NCI-H2196 treated with DMSO at 0.1 percent for 48 hours (cell line): ENCODE measurements at regions not wholly inside any gene's neighbourhood (a gene's known extent, or its start where the extent isn't known, plus 50 kb on each side); places are given as distances from the start of the nearest gene placed in this dataset.
"Not testable (repeated sequence)": the region's sequence is repeated elsewhere in the genome, so short reads cannot be mapped to it uniquely, and the experiment has no call there.

Experiments used
- DNase-seq: peaks from one replicate; lab custom pipeline; 2025; ENCODE audit not compliant: unreplicated experiment; lab: John Stamatoyannopoulos, UW

GRCh38 chr6:105733556-105734162, 330.8 kb upstream of the PREP start:
- peak; percentile 3 for DNase-seq

GRCh38 chr6:105728995-105729394, 326.1 kb upstream of the PREP start:
- no peak for DNase-seq

- no peak for DNase-seq
These were observed 324.2 kb upstream of the PREP start for GRCh38 chr6:105726902-105727655.

- no peak for DNase-seq
These were observed 312.0 kb upstream of the PREP start for GRCh38 chr6:105714846-105715245.

GRCh38 chr6:105713474-105714118, 310.7 kb upstream of the PREP start:
- DNase-seq: no peak

GRCh38 chr6:105711216-105711615, 308.3 kb upstream of the PREP start:
- no peak for DNase-seq

GRCh38 chr6:105705608-105706007, 302.7 kb upstream of the PREP start:
- DNase-seq: no peak

- DNase-seq: no peak
These were observed 292.6 kb upstream of the PREP start for GRCh38 chr6:105695461-105695860.

- no peak for DNase-seq
These were observed 289.8 kb upstream of the PREP start for GRCh38 chr6:105692613-105693215.

GRCh38 chr6:105691971-105692370, 289.1 kb upstream of the PREP start:
- no peak for DNase-seq

- DNase-seq: no peak
These were observed 288.2 kb upstream of the PREP start for GRCh38 chr6:105691081-105691480.

GRCh38 chr6:105688573-105688972, 285.7 kb upstream of the PREP start:
- no peak for DNase-seq

GRCh38 chr6:105686793-105687192, 283.9 kb upstream of the PREP start:
- DNase-seq: not testable (repeated sequence)

- no peak for DNase-seq
These were observed 278.2 kb upstream of the PREP start for GRCh38 chr6:105681061-105681460.

- no peak for DNase-seq
These were observed 277.2 kb upstream of the PREP start for GRCh38 chr6:105680131-105680530.

- DNase-seq: no peak
These were observed 275.6 kb upstream of the PREP start for GRCh38 chr6:105678516-105678915.

GRCh38 chr6:105677671-105678475, 275.0 kb upstream of the PREP start:
- no peak for DNase-seq

GRCh38 chr6:105676857-105677256, 274.0 kb upstream of the PREP start:
- DNase-seq: no peak

- DNase-seq: no peak
These were observed 273.0 kb upstream of the PREP start for GRCh38 chr6:105675715-105676397.

- not testable (repeated sequence) for DNase-seq
These were observed 270.1 kb upstream of the PREP start for GRCh38 chr6:105672856-105673538.
